ENCODE measurements at regions not wholly inside any gene's neighbourhood (a gene's known extent, or its start where the extent isn't known, plus 50 kb on each side); places are given as distances from the start of the nearest gene placed in this dataset.

- Histone ChIP-seq H3K4me1 (ENCODE audit: insufficient read depth) (no peaks in the 10 kb centered on the region), H3K9me2 (replicated peaks; ENCODE audit: insufficient read depth) (no peaks in the 10 kb centered on the region), H3K9me3 (ENCODE audit: low read depth) (no peaks in the 10 kb centered on the region), H3K27ac (no peak overlapping the region), H3K36me3 (replicated peaks; ENCODE audit: insufficient read depth, low read depth) (no peaks in the 10 kb centered on the region), H3K79me2 (no peaks in the 10 kb centered on the region), H3K27me3 (no peaks in the 10 kb centered on the region), H2AFZ (no peak overlapping the region), H3K4me3 (no peak overlapping the region), H3K4me2 (no peak overlapping the region), H4K20me1 (ENCODE audit: insufficient read depth, poor library complexity, severe bottlenecking) (no peaks in the 10 kb centered on the region)
- no peak for DNase-seq (ENCODE audit: low spot score)
- 66% methylated on average over 5 of the region's 5 CpGs for WGBS (ENCODE audit: low lambda C conversion rate, missing lambda C conversion rate)
- TF ChIP-seq EZH2 (IDR thresholded peaks at IDR 0.05; ENCODE audit: borderline replicate concordance) (no peak), EZH2phosphoT487 (IDR thresholded peaks at IDR 0.05; ENCODE audit: low read depth, severe bottlenecking, unreplicated experiment) (no peak), CTCF (IDR thresholded peaks at IDR 0.05; ENCODE audit: poor library complexity) (no peak)
These were observed 205.8 kb downstream of the TMEM38B start for GRCh38 chr9:105900123-105900522.

- H2AFZ ChIP-seq, result no peak overlapping the region
- H3K4me2 ChIP-seq, result no peak overlapping the region
- no peaks in the 10 kb centered on the region for H3K79me2 ChIP-seq
- H4K20me1 ChIP-seq (ENCODE audit: insufficient read depth, poor library complexity, severe bottlenecking), result no peaks in the 10 kb centered on the region
- TF ChIP-seq CTCF (IDR thresholded peaks at IDR 0.05; ENCODE audit: poor library complexity), result peak; percentile 89
- no peak for TF ChIP-seq EZH2phosphoT487 (IDR thresholded peaks at IDR 0.05; ENCODE audit: low read depth, severe bottlenecking, unreplicated experiment)
- no peaks in the 10 kb centered on the region for H3K27me3 ChIP-seq
- DNase-seq (ENCODE audit: low spot score), result peak; percentile 87
- no peaks in the 10 kb centered on the region for H3K4me1 ChIP-seq (ENCODE audit: insufficient read depth)
- no peaks in the 10 kb centered on the region for H3K36me3 ChIP-seq (replicated peaks; ENCODE audit: insufficient read depth, low read depth)
- no peak overlapping the region for H3K4me3 ChIP-seq
- no peaks in the 10 kb centered on the region for H3K9me2 ChIP-seq (replicated peaks; ENCODE audit: insufficient read depth)
- WGBS (ENCODE audit: low lambda C conversion rate, missing lambda C conversion rate), result 20% methylated on average over 4 of the region's 4 CpGs
- H3K27ac ChIP-seq, result no peak overlapping the region
- no peaks in the 10 kb centered on the region for H3K9me3 ChIP-seq (ENCODE audit: low read depth)
These were observed 207.3 kb downstream of the TMEM38B start for GRCh38 chr9:105901514-105902109.

- 94% methylated on average over 2 of the region's 2 CpGs for WGBS (ENCODE audit: low lambda C conversion rate, missing lambda C conversion rate)
- no peaks in the 10 kb centered on the region for H3K79me2 ChIP-seq
- H3K4me2 ChIP-seq, result no peak overlapping the region
- no peak overlapping the region for H3K4me3 ChIP-seq
- no peaks in the 10 kb centered on the region for H3K36me3 ChIP-seq (replicated peaks; ENCODE audit: insufficient read depth, low read depth)
- no peak overlapping the region for H3K27ac ChIP-seq
- TF ChIP-seq EZH2phosphoT487 (IDR thresholded peaks at IDR 0.05; ENCODE audit: low read depth, severe bottlenecking, unreplicated experiment), result no peak
- TF ChIP-seq EZH2 (IDR thresholded peaks at IDR 0.05; ENCODE audit: borderline replicate concordance), result no peak
- no peak for TF ChIP-seq CTCF (IDR thresholded peaks at IDR 0.05; ENCODE audit: poor library complexity)
- no peaks in the 10 kb centered on the region for H3K9me2 ChIP-seq (replicated peaks; ENCODE audit: insufficient read depth)
- peaks cover 17% of the 10 kb centered on the region for H3K4me1 ChIP-seq (ENCODE audit: insufficient read depth)
- H4K20me1 ChIP-seq (ENCODE audit: insufficient read depth, poor library complexity, severe bottlenecking), result no peaks in the 10 kb centered on the region
- no peaks in the 10 kb centered on the region for H3K27me3 ChIP-seq
- no peaks in the 10 kb centered on the region for H3K9me3 ChIP-seq (ENCODE audit: low read depth)
- no peak overlapping the region for H2AFZ ChIP-seq
- DNase-seq (ENCODE audit: low spot score), result no peak
These were observed 213.7 kb downstream of the TMEM38B start for GRCh38 chr9:105908069-105908468.

Data from hepatocyte (in vitro differentiated cells).